K562 (cell line): ENCODE measurements at regions not wholly inside any gene's neighbourhood (a gene's known extent, or its start where the extent isn't known, plus 50 kb on each side); places are given as distances from the start of the nearest gene placed in this dataset.

Source experiments
- CHD4 ChIP-seq: fragments of 200-600 bp; sonication (generic); IDR thresholded peaks from 3 replicates; pipeline ENCODE4 v1.6.1; 2012; ENCODE audit warnings: low read depth, mild to moderate bottlenecking, mixed read lengths, low read length, inconsistent platforms; ENCODE audit not compliant: insufficient read depth, insufficient replicate concordance, poor library complexity, severe bottlenecking
- DPF2 ChIP-seq: fragments of 450-650 bp; IDR thresholded peaks from 2 replicates; pipeline ENCODE4 v1.6.1; 2016
- EHMT2 ChIP-seq: fragments of 450-650 bp; IDR thresholded peaks from 2 replicates; pipeline ENCODE4 v1.6.1; 2018; ENCODE audit warnings: antibody characterized with exemption
- FUS ChIP-seq: fragments of 200-400 bp; formaldehyde crosslinking; optimal IDR thresholded peaks from 2 replicates; pipeline ENCODE3; 2017; ENCODE audit warnings: low read depth, low read length
- HDAC1 ChIP-seq, 2 experiments: fragments of 450-650 bp; IDR thresholded peaks; 2 replicates each; pipeline ENCODE4 v1.6.1; 2016 to 2017; ENCODE audit warnings: inconsistent platforms in 1 of 2, mild to moderate bottlenecking in 1 of 2, moderate library complexity in 1 of 2
- HMG20B ChIP-seq: fragments of 250-450 bp; sonication (Bioruptor Pico); IDR thresholded peaks from 2 replicates; pipeline ENCODE4 v1.5.0; 2021; ENCODE audit warnings: mild to moderate bottlenecking
- LEF1 ChIP-seq: fragments of 450-650 bp; IDR thresholded peaks from 2 replicates; pipeline ENCODE4 v1.6.1; 2016; ENCODE audit warnings: mild to moderate bottlenecking
- MED1 ChIP-seq: sonication (generic); formaldehyde crosslinking; IDR thresholded peaks from 2 replicates; pipeline ENCODE4 v1.8.1; 2023; ENCODE audit warnings: missing genetic modification reagents, borderline replicate concordance
- NR4A1 ChIP-seq, 2 experiments: fragments of 250-450 bp in 1 of 2; fragments of 450-650 bp in 1 of 2; sonication (Bioruptor Pico) in 1 of 2; IDR thresholded peaks; 2 replicates each; pipeline versions ENCODE4 v1.4.0 to v1.6.1; 2016 to 2020; ENCODE audit warnings: mild to moderate bottlenecking in 2 of 2, missing compliant biosample characterization in 1 of 2, missing genetic modification characterization in 1 of 2, moderate library complexity in 1 of 2
- PCBP2 ChIP-seq: fragments of 200-400 bp; formaldehyde crosslinking; IDR thresholded peaks from 2 replicates; pipeline ENCODE4 v1.6.1; 2018; ENCODE audit warnings: low read length, low read depth, mild to moderate bottlenecking, moderate library complexity; ENCODE audit not compliant: poor library complexity, severe bottlenecking
- RFX5 ChIP-seq: IDR thresholded peaks from 2 replicates; pipeline ENCODE4 v1.6.1; 2011; ENCODE audit warnings: low read depth, mild to moderate bottlenecking, improper control_type of control experiment, low read length
- SAP30 ChIP-seq: fragments of 200-600 bp; sonication (generic); IDR thresholded peaks from 2 replicates; pipeline ENCODE4 v1.6.1; 2012; ENCODE audit warnings: borderline replicate concordance, low read depth, mild to moderate bottlenecking, moderate library complexity, low read length, control low read depth, inconsistent platforms; ENCODE audit not compliant: insufficient read depth, poor library complexity, severe bottlenecking
- SRSF7 ChIP-seq: fragments of 200-400 bp; formaldehyde crosslinking; optimal IDR thresholded peaks from 2 replicates; pipeline ENCODE3; 2017; ENCODE audit warnings: mild to moderate bottlenecking, low read depth, low read length
- TCF3 ChIP-seq: sonication (generic); formaldehyde crosslinking; IDR thresholded peaks from 2 replicates; pipeline ENCODE4 v1.4.0; 2020; ENCODE audit warnings: mild to moderate bottlenecking, missing genetic modification reagents
- ZNF253 ChIP-seq: fragments of 250-450 bp; sonication (Bioruptor Pico); conservative IDR thresholded peaks from 2 replicates; pipeline ENCODE4 v1.6.1; 2021; ENCODE audit warnings: mild to moderate bottlenecking
- ZNF655 ChIP-seq: fragments of 250-450 bp; sonication (Bioruptor Pico); IDR thresholded peaks from 2 replicates; pipeline ENCODE4 v1.5.0; 2021
- TF ChIP-seq, protein P1 (sequence below): sonication (generic); formaldehyde crosslinking; IDR thresholded peaks from 2 replicates; pipeline ENCODE4 v1.8.1; 2023; ENCODE audit warnings: mild to moderate bottlenecking, missing genetic modification reagents
- TF ChIP-seq, protein P2 (sequence below), 2 experiments: fragments of 200-800 bp in 1 of 2; sonication (Bioruptor generic) in 1 of 2; sonication (generic) in 1 of 2; formaldehyde crosslinking in 1 of 2; IDR thresholded peaks in 1 of 2; conservative IDR thresholded peaks in 1 of 2; 2 replicates each; pipeline versions ENCODE4 v1.5.0 to v1.6.1; 2016 to 2020; ENCODE audit warnings: missing compliant biosample characterization in 1 of 2, missing genetic modification characterization in 1 of 2, missing genetic modification reagents in 1 of 2
- TF ChIP-seq, protein P3 (sequence below): fragments of 250-450 bp; sonication (Bioruptor Pico); IDR thresholded peaks from 2 replicates; pipeline ENCODE4 v1.4.0; 2020; ENCODE audit warnings: mild to moderate bottlenecking, moderate library complexity, borderline replicate concordance
- TF ChIP-seq, protein P4 (sequence below): fragments of 250-450 bp; sonication (Bioruptor Pico); IDR thresholded peaks from 2 replicates; pipeline ENCODE4 v1.8.0; 2021; ENCODE audit warnings: moderate library complexity, mild to moderate bottlenecking, inconsistent platforms

DNA sequence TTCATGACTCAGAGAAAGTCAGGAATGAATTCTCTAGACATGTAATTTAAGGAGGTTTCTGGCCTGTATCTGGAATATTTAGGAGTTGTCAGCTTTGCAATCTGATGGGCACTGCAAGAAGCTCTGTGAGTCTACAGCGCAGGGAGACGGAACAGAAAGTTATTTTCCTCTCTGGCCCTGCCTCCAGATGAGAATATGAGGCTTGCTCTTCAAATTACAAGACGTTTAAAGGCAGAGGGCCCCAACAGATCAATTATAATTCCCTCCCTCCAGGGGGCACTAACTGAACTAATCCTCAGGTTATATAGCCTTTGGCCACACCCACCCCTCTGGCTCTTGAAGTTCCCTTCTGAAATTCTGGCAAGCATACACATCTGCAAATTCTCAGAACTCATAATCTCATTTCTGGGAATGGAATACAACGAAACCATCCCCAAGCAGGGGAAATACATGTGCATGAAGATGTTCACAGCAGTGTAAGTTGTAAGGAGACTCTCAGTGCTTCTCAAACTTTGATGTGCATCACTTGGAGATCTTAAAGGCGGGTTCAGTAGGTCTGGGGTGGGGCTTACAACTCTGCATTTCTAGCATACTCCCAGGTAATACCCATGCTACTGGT is 307.6 kb downstream of the CWC27 start (continued):
- no peak for TF ChIP-seq SAP30
- peak; percentile 95 for TF ChIP-seq LEF1
- TF ChIP-seq MED1 (CRISPR knock-in tag), result no peak
- TF ChIP-seq, protein P1, sequence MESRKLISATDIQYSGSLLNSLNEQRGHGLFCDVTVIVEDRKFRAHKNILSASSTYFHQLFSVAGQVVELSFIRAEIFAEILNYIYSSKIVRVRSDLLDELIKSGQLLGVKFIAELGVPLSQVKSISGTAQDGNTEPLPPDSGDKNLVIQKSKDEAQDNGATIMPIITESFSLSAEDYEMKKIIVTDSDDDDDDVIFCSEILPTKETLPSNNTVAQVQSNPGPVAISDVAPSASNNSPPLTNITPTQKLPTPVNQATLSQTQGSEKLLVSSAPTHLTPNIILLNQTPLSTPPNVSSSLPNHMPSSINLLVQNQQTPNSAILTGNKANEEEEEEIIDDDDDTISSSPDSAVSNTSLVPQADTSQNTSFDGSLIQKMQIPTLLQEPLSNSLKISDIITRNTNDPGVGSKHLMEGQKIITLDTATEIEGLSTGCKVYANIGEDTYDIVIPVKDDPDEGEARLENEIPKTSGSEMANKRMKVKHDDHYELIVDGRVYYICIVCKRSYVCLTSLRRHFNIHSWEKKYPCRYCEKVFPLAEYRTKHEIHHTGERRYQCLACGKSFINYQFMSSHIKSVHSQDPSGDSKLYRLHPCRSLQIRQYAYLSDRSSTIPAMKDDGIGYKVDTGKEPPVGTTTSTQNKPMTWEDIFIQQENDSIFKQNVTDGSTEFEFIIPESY (CRISPR knock-in tag), result no peak
- TF ChIP-seq EHMT2, result 0 out of 2 replicates have a peak, but pooled peaks have one; percentile 71
- TF ChIP-seq RFX5, result no peak
- no peak for TF ChIP-seq HMG20B (CRISPR knock-in tag)
- TF ChIP-seq SRSF7, result no peak
- TF ChIP-seq, protein P2, sequence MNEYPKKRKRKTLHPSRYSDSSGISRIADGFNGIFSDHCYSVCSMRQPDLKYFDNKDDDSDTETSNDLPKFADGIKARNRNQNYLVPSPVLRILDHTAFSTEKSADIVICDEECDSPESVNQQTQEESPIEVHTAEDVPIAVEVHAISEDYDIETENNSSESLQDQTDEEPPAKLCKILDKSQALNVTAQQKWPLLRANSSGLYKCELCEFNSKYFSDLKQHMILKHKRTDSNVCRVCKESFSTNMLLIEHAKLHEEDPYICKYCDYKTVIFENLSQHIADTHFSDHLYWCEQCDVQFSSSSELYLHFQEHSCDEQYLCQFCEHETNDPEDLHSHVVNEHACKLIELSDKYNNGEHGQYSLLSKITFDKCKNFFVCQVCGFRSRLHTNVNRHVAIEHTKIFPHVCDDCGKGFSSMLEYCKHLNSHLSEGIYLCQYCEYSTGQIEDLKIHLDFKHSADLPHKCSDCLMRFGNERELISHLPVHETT (CRISPR knock-in tag; conservative IDR thresholded peaks at IDR 0.05 in 1 of 2, IDR thresholded peaks at IDR 0.05 in 1 of 2), result no peak
- TF ChIP-seq ZNF655, result no peak
- TF ChIP-seq, protein P3, sequence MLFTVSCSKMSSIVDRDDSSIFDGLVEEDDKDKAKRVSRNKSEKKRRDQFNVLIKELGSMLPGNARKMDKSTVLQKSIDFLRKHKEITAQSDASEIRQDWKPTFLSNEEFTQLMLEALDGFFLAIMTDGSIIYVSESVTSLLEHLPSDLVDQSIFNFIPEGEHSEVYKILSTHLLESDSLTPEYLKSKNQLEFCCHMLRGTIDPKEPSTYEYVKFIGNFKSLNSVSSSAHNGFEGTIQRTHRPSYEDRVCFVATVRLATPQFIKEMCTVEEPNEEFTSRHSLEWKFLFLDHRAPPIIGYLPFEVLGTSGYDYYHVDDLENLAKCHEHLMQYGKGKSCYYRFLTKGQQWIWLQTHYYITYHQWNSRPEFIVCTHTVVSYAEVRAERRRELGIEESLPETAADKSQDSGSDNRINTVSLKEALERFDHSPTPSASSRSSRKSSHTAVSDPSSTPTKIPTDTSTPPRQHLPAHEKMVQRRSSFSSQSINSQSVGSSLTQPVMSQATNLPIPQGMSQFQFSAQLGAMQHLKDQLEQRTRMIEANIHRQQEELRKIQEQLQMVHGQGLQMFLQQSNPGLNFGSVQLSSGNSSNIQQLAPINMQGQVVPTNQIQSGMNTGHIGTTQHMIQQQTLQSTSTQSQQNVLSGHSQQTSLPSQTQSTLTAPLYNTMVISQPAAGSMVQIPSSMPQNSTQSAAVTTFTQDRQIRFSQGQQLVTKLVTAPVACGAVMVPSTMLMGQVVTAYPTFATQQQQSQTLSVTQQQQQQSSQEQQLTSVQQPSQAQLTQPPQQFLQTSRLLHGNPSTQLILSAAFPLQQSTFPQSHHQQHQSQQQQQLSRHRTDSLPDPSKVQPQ, result no peak
- no peak for TF ChIP-seq ZNF253
- TF ChIP-seq TCF3 (CRISPR knock-in tag), result peak; percentile 55
- TF ChIP-seq HDAC1 (IDR thresholded peaks at IDR 0.05), result peak in 1 of 2 experiments; percentile 55; a peak in 2 of 4 replicates
- peak; percentile 83 for TF ChIP-seq DPF2
- TF ChIP-seq PCBP2, result no peak
- no peak for TF ChIP-seq FUS
- TF ChIP-seq NR4A1 (CRISPR knock-in tag; IDR thresholded peaks at IDR 0.05), result no peak
- no peak for TF ChIP-seq NR4A1 (tag; IDR thresholded peaks at IDR 0.05)
- TF ChIP-seq, protein P4, sequence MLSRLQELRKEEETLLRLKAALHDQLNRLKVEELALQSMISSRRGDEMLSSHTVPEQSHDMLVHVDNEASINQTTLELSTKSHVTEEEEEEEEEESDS (CRISPR knock-in tag), result no peak
- no peak for TF ChIP-seq CHD4
